ENCODE measurements at regions not wholly inside any gene's neighbourhood (a gene's known extent, or its start where the extent isn't known, plus 50 kb on each side); places are given as distances from the start of the nearest gene placed in this dataset.
"Not testable (repeated sequence)": the region's sequence is repeated elsewhere in the genome, so short reads cannot be mapped to it uniquely, and the experiment has no call there.

- no peak overlapping the region for H3K4me3 ChIP-seq (replicated peaks; ENCODE audit: low read depth, low read length)
- DNase-seq (ENCODE audit: extremely low read depth, low read depth), result no peak
- TF ChIP-seq CTCF (IDR thresholded peaks at IDR 0.05; ENCODE audit: low read depth, low read length, missing control alignments), result no peak
Observed at GRCh38 chr6:95725344-95725743, 148.0 kb downstream of the MANEA start.

- no peak for DNase-seq (ENCODE audit: extremely low read depth, low read depth)
- no peak overlapping the region for H3K4me3 ChIP-seq (replicated peaks; ENCODE audit: low read depth, low read length)
- TF ChIP-seq CTCF (IDR thresholded peaks at IDR 0.05; ENCODE audit: low read depth, low read length, missing control alignments), result no peak
Observed at GRCh38 chr6:95740157-95740556, 162.8 kb downstream of the MANEA start.

- TF ChIP-seq CTCF (IDR thresholded peaks at IDR 0.05; ENCODE audit: low read depth, low read length, missing control alignments), result no peak
Observed at GRCh38 chr6:95741045-95741444, 163.7 kb downstream of the MANEA start.

GRCh38 chr6:95742767-95743289 lies 165.5 kb downstream of the MANEA start:
- DNase-seq (ENCODE audit: extremely low read depth, low read depth), result no peak
- TF ChIP-seq CTCF (IDR thresholded peaks at IDR 0.05; ENCODE audit: low read depth, low read length, missing control alignments), result no peak
- no peak overlapping the region for H3K4me3 ChIP-seq (replicated peaks; ENCODE audit: low read depth, low read length)

More at GRCh38 chr6:95741045-95741444, 163.7 kb downstream of the MANEA start:
- DNase-seq (ENCODE audit: extremely low read depth, low read depth), result no peak
- H3K4me3 ChIP-seq (replicated peaks; ENCODE audit: low read depth, low read length), result no peak overlapping the region

- TF ChIP-seq CTCF (IDR thresholded peaks at IDR 0.05; ENCODE audit: low read depth, low read length, missing control alignments), result no peak
- no peak for DNase-seq (ENCODE audit: extremely low read depth, low read depth)
- no peak overlapping the region for H3K4me3 ChIP-seq (replicated peaks; ENCODE audit: low read depth, low read length)
Observed at GRCh38 chr6:95743591-95743990, 166.3 kb downstream of the MANEA start.

- not testable (repeated sequence) for DNase-seq (ENCODE audit: extremely low read depth, low read depth); H3K4me3 ChIP-seq (replicated peaks; ENCODE audit: low read depth, low read length)
Observed at GRCh38 chr6:95758236-95759069, 181.1 kb downstream of the MANEA start.

GRCh38 chr6:95767897-95768463 lies 190.6 kb downstream of the MANEA start:
- no peak overlapping the region for H3K4me3 ChIP-seq (replicated peaks; ENCODE audit: low read depth, low read length)
- no peak for DNase-seq (ENCODE audit: extremely low read depth, low read depth)
- no peak for TF ChIP-seq CTCF (IDR thresholded peaks at IDR 0.05; ENCODE audit: low read depth, low read length, missing control alignments)
